ENCODE measurements at regions not wholly inside any gene's neighbourhood (a gene's known extent, or its start where the extent isn't known, plus 50 kb on each side); places are given as distances from the start of the nearest gene placed in this dataset.

GRCh38 chr1:177629526-177629925, 340.3 kb downstream of the SEC16B start:
- H3K27me3 Mint-ChIP-seq, result no peaks in the 10 kb centered on the region
- no peaks in the 10 kb centered on the region for H4K20me1 ChIP-seq (ENCODE audit: control insufficient read depth, insufficient read depth, low read length, poor library complexity, severe bottlenecking)
- no CpG with 5 or more reads among the region's 1 CpG for WGBS (ENCODE audit: insufficient coverage)
- no peak overlapping the region for H3K27ac ChIP-seq (ENCODE audit: low read length in 2 of 2)
- H3K27me3 ChIP-seq (replicated peaks in 1 of 4; ENCODE audit: control extremely low read depth in 1 of 4, control insufficient read depth in 3 of 4, insufficient read depth in 4 of 4, low read length in 3 of 4), result no peaks in the 10 kb centered on the region
- H3K79me2 ChIP-seq (ENCODE audit: control insufficient read depth, insufficient read depth, low read length), result no peaks in the 10 kb centered on the region
- peaks cover 0 to 2% (median 0%) of the 10 kb centered on the region in 3 donors for H3K9me3 ChIP-seq (ENCODE audit: control extremely low read depth in 1 of 3, control insufficient read depth in 2 of 3, insufficient read depth in 1 of 3, low read length in 2 of 3)
- no peak overlapping the region for H3K4me3 Mint-ChIP-seq
- intact Hi-C loops (cut with micrococcal nuclease), result no loop called here
- ATAC-seq (ENCODE audit: low read depth) (no peak), DNase-seq (no peak)
- TF ChIP-seq CTCF (IDR thresholded peaks at IDR 0.05), result no peak
- TF ChIP-seq EZH2 (IDR thresholded peaks at IDR 0.05; ENCODE audit: borderline replicate concordance, insufficient read depth, low read depth, low read length, poor library complexity, severe bottlenecking), result no peak
- no peak overlapping the region for H3K27ac Mint-ChIP-seq
- no peak overlapping the region for H3K9ac ChIP-seq (ENCODE audit: low read length)
- H3K4me3 ChIP-seq (ENCODE audit: control extremely low read depth in 1 of 5, extremely low read depth in 1 of 5, insufficient read depth in 1 of 5, low read depth in 2 of 5, low read length in 4 of 5), result no peak overlapping the region
- ChIA-PET POLR2A (no interaction called here), CTCF (no interaction called here)
- no peak overlapping the region for H3K4me2 ChIP-seq (replicated peaks; ENCODE audit: low read depth, low read length, poor library complexity, severe bottlenecking)
- H3K4me1 Mint-ChIP-seq, result no peaks in the 10 kb centered on the region
- no peaks in the 10 kb centered on the region for H3K4me1 ChIP-seq (ENCODE audit: control insufficient read depth in 2 of 2, insufficient read depth in 2 of 2, low read length in 2 of 2)
- H2AFZ ChIP-seq (ENCODE audit: insufficient read depth, low read depth, low read length, poor library complexity, severe bottlenecking), result no peak overlapping the region
- H3K36me3 ChIP-seq (replicated peaks in 1 of 2; ENCODE audit: control extremely low read depth in 1 of 2, control insufficient read depth in 1 of 2, extremely low read depth in 1 of 2, insufficient read depth in 2 of 2, low read length in 1 of 2), result no peaks in the 10 kb centered on the region
- no peaks in the 10 kb centered on the region for H3K9me3 Mint-ChIP-seq (ENCODE audit: insufficient read depth)

GRCh38 chr1:177627148-177627910, 342.5 kb downstream of the SEC16B start:
- no peaks in the 10 kb centered on the region for H4K20me1 ChIP-seq (ENCODE audit: control insufficient read depth, insufficient read depth, low read length, poor library complexity, severe bottlenecking)
- Mint-ChIP-seq H3K4me3 (no peak overlapping the region), H3K27ac (no peak overlapping the region), H3K9me3 (ENCODE audit: insufficient read depth) (peaks cover 2% of the 10 kb centered on the region), H3K27me3 (no peaks in the 10 kb centered on the region), H3K4me1 (no peaks in the 10 kb centered on the region)
- ChIA-PET CTCF (no interaction called here), POLR2A (no interaction called here)
- H3K9ac ChIP-seq (ENCODE audit: low read length), result no peak overlapping the region
- H3K4me1 ChIP-seq (ENCODE audit: control insufficient read depth in 2 of 2, insufficient read depth in 2 of 2, low read length in 2 of 2), result no peaks in the 10 kb centered on the region
- no peak overlapping the region for H3K27ac ChIP-seq (ENCODE audit: low read length in 2 of 2)
- H3K36me3 ChIP-seq (replicated peaks in 1 of 2; ENCODE audit: control extremely low read depth in 1 of 2, control insufficient read depth in 1 of 2, extremely low read depth in 1 of 2, insufficient read depth in 2 of 2, low read length in 1 of 2), result no peaks in the 10 kb centered on the region
- TF ChIP-seq EZH2 (IDR thresholded peaks at IDR 0.05; ENCODE audit: borderline replicate concordance, insufficient read depth, low read depth, low read length, poor library complexity, severe bottlenecking), result no peak
- DNase-seq (no peak), ATAC-seq (ENCODE audit: low read depth) (no peak)
- H3K4me3 ChIP-seq (ENCODE audit: control extremely low read depth in 1 of 5, extremely low read depth in 1 of 5, insufficient read depth in 1 of 5, low read depth in 2 of 5, low read length in 4 of 5), result no peak overlapping the region
- no peaks in the 10 kb centered on the region for H3K27me3 ChIP-seq (replicated peaks in 1 of 4; ENCODE audit: control extremely low read depth in 1 of 4, control insufficient read depth in 3 of 4, insufficient read depth in 4 of 4, low read length in 3 of 4)
- no peaks in the 10 kb centered on the region for H3K79me2 ChIP-seq (ENCODE audit: control insufficient read depth, insufficient read depth, low read length)
- intact Hi-C loops (cut with micrococcal nuclease), result no loop called here
- WGBS (ENCODE audit: insufficient coverage), result no CpG with 5 or more reads among the region's 4 CpGs
- H3K4me2 ChIP-seq (replicated peaks; ENCODE audit: low read depth, low read length, poor library complexity, severe bottlenecking), result no peak overlapping the region
- H2AFZ ChIP-seq (ENCODE audit: insufficient read depth, low read depth, low read length, poor library complexity, severe bottlenecking), result no peak overlapping the region
- H3K9me3 ChIP-seq (ENCODE audit: control extremely low read depth in 1 of 3, control insufficient read depth in 2 of 3, insufficient read depth in 1 of 3, low read length in 2 of 3), result peaks cover 0 to 2% (median 2%) of the 10 kb centered on the region in 3 donors

Measured in B cell (primary cell).